ENCODE measurements at regions not wholly inside any gene's neighbourhood (a gene's known extent, or its start where the extent isn't known, plus 50 kb on each side); places are given as distances from the start of the nearest gene placed in this dataset.

DNA sequence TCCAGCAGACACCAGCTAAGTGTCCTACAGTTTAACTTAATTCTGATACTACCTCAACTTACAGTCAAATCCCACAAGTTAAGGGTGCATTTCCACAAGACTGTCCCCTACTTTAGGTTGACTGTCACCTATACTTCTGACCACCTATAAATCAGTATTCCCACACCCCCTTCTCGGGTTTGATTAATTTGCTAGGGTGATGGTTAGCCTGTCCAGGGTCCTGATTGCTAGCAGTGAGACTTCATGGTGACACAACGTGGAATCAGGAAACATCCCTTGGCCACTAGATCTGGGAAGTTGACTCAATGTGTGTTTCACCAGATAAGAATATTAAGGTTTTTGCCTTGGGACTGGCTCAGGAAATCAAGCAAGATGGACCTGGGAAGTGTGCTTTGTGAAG lies 88.4 kb downstream of the OR13A1 start:
- TF ChIP-seq, protein P1, sequence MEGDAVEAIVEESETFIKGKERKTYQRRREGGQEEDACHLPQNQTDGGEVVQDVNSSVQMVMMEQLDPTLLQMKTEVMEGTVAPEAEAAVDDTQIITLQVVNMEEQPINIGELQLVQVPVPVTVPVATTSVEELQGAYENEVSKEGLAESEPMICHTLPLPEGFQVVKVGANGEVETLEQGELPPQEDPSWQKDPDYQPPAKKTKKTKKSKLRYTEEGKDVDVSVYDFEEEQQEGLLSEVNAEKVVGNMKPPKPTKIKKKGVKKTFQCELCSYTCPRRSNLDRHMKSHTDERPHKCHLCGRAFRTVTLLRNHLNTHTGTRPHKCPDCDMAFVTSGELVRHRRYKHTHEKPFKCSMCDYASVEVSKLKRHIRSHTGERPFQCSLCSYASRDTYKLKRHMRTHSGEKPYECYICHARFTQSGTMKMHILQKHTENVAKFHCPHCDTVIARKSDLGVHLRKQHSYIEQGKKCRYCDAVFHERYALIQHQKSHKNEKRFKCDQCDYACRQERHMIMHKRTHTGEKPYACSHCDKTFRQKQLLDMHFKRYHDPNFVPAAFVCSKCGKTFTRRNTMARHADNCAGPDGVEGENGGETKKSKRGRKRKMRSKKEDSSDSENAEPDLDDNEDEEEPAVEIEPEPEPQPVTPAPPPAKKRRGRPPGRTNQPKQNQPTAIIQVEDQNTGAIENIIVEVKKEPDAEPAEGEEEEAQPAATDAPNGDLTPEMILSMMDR (IDR thresholded peaks at IDR 0.05), result no peak
- TF ChIP-seq POLR2AphosphoS5 (IDR thresholded peaks at IDR 0.05), result no peak
- no peak for TF ChIP-seq POLR2A (IDR thresholded peaks at IDR 0.05)
- no peak for TF ChIP-seq EP300 (IDR thresholded peaks at IDR 0.05)

Measured in upper lobe of left lung (tissue), 4 donors.